GM18499 (cell line): ENCODE measurements at regions not wholly inside any gene's neighbourhood (a gene's known extent, or its start where the extent isn't known, plus 50 kb on each side); places are given as distances from the start of the nearest gene placed in this dataset.
A peak's percentile ranks its signal among the peaks of the same experiment; 100 is the strongest.
"Not testable (repeated sequence)": the region's sequence is repeated elsewhere in the genome, so short reads cannot be mapped to it uniquely, and the experiment has no call there.

Experiments
- ATAC-seq: cut with Tn5 transposase; IDR thresholded peaks from one replicate; pipeline ENCODE4 v1.9.1; 2021; ENCODE audit warnings: moderate number of reproducible peaks; ENCODE audit not compliant: insufficient read depth, unreplicated experiment

DNA sequence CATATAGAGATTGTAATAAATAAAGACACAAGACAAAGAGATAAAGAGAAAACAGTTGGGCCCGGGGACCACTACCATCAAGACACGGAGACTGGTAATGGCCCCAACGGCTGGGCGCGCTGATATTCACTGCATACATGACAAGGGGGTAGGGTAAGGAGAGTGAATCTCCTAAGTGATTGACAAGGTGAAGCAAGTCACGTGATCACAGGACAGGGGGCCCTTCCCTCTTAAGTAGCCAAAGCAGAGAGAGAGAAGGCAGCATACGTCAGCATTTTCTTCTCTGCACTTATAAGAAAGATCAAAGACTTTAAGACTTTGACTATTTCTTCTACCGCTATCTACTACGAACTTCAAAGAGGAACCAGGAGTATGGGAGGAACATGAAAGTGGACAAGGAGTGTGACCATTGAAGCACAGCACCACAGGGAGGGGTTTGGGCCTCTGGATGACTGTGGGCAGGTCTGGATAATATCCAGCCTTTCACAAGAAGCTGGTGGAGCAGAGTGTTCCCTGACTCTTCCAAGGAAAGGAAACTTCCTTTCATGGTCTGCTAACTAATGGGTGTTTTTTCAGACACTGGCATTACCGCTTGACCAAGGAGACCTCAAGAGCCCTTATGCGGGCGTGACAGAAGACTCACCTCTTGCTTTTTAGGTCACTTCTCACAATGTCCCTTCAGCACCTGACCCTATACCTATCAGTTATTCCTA is 75.6 kb downstream of the MRPL39 start:
- not testable (repeated sequence) for ATAC-seq

DNA sequence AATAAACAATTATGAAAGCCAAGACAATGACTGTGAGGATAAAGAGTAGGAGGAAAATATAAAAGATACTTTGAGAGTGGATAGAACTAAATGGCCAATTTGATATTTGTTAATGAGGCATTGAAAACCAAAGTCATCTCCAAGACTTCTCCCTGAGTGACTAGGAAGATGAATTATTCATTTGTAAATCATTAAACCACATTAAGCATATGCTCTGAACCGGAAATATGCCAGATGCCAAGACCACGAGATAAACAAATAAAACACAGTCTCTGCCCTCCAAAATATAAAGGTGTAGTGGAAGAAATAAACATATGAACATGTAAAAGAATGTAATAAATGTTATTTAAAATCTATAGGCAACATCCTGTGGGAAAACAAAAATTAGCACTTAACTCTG is 78.8 kb downstream of the MRPL39 start:
- no peak for ATAC-seq

DNA sequence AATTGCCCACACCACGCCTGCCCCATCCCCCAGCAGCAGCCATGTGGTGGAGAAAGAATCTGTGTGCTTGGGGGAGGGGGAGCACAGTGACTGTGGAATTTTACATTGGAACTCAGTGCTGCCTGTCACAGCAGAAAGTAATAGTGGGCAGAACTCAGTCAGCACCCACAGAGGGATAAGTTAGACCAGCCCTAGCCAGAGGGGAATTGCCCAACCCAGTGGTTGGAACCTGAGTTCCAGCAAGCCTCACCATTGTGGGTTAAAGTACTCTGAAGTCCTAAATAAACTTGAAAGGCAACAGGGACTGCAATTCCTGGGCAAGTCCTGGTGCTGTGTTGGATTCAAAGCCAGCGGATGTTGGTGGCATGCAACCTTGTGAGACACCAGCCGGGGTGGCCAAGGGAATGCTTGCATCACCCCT is 88.8 kb downstream of the MRPL39 start:
- no peak for ATAC-seq

DNA sequence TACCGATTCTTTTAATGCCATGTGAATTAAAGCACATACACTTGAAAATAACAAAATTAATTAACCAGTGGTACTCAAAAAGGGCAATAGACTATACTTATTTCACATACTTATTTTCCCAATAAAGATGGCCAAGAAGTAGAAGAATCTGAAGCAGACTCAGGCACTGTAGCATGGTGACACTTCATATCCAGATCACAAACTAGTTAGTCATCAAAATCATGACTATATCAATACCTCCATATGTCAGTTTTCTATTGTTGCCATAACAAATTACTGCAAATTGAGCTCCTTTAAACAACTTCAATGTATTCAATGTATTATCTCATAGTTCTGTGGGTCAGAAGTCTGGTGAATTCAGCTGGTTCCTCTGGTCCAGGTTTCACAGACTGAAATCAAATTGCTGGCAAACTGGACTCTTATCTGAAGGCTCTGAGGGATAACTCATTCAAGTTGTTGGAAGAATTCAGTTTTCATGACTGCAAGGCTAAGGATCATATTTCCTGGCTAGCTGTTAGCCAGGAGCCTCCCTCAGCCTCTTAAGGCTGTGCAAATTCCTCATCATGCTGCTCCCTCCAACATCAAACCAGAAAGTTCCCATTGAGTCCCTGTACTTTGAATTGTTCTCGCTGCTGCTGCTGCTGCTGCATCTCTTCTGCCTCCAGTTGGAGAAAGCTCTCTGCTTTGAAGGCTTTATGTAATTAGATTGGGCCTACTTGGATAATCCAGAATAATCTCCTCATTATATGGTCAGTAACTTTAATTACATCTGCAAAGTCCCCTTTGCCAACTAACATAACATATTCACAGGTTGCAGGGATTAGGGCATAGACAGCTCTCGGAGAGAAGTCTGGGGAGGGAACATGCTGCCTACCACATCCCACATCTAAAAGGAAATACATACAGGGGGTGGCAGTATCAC is 91.5 kb downstream of the MRPL39 start:
- no peak for ATAC-seq

DNA sequence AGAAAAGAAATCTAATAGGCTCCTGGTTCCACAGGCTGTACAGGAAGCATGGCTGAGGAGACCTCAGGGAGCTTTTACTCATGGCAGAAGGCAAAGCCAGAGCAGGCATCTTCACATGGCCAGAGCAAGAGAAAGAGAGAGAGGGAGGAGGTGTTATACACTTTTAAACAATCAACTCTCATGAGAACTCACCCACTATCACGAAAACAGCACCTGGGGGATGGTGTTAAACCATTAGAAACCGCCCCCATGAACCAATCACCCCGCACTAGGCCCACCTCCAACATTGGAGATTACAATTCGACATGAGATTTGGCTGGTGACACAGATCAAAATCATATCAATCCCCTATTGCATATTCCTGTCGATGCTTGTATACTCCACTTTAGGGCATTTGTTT is 93.5 kb downstream of the MRPL39 start:
- no peak for ATAC-seq

DNA sequence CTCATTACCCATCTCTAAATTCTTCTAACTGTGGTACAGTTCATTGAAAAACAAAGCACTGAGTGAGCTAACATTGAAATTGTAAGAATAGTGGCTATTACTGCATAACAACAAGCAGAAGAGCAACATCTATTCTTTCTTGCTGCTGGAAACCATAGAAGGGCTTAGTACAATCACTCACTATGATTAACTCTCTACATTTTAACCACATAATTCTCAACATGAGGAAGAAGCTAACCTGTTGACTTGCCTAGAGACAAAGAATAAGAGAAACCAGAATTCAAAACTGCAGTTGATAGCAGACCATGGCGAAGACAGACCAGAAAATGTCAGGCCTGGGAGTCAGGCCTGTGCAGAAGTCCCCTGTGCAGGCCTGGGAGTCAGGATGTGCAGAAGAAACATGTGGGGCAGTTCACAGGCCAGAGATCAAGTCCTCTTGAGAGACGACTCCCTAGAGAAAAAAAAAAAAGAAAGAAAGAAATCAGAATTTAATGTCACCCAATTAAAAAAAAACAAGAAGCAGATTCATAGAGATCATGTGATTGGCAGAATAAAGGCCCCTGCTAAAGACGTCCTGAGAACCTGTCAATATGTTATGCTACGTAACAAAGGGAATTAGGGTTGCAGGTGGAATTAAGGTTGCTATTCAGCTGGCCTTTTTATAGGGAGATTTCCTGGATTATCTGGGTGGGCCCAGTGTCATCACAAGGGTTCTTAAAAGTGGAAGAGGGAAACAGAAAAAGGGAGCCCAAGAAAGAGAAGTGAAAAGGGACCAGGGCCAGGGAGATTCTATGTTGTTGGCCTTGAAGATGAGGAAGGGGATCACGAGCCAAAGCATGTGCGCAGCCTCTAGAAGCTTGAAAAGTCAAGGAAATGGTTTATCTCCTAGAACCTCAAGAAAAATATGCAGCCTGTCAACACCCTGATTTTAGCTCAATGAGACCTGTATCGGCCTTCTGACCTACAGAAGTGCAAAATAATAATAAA is 94.9 kb downstream of the MRPL39 start:
- ATAC-seq: no peak

DNA sequence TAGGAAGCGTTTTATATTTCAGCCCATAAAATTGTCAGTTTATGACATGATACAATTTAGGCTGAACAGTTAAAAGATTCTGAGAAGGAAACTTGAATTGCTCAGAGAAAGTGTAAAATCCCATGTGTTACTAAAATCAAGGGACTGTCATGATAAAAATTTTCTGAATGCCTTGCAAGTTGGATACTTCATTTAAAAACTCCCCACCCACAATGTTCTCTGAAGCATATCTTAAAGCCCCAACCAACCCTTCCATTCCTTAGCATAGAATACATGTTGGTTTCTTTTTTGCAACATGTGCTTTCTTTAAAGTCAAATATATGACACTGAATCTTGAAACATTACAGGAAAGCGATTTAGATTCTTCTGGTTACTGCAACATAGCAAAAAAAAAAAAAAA is 97.4 kb downstream of the MRPL39 start:
- peak; percentile 41 for ATAC-seq

DNA sequence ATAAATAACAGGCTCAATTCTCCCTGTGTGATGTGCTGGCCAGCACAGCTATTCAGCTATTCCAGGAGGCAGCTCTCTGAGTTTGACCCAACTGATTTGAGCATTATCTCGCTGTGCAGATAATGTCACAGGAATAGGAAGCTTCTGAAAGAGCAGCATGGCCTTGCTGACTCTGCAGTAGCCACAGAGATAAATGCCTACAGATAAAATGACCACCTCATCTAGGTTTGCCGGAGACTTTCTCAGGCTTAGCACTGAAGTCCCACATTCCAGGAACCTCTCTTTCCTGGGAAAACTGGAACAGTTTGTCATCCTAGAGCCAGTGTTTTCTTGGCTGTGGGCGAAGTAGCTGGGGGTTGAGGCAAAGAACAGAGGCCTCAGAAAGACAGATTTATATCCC is 98.9 kb downstream of the MRPL39 start:
- ATAC-seq: no peak

DNA sequence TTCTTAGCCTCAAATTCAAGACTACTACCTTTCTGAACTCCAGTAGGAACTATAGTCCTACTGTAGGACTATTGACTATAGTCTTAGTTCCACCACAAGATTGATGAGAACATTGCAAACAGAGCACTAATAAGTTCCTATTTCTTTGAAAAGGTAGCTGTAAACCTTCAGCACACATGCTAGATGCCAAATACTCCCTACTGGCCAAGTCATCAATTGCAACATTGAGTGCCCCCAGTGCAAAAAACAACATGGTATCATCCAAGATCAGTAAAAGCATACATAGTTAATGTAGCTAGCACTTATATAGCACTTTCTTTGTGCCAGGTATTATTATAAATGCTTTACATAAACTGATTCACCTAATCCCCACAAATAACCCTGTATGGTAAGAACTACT is 99.8 kb downstream of the MRPL39 start:
- no peak for ATAC-seq

DNA sequence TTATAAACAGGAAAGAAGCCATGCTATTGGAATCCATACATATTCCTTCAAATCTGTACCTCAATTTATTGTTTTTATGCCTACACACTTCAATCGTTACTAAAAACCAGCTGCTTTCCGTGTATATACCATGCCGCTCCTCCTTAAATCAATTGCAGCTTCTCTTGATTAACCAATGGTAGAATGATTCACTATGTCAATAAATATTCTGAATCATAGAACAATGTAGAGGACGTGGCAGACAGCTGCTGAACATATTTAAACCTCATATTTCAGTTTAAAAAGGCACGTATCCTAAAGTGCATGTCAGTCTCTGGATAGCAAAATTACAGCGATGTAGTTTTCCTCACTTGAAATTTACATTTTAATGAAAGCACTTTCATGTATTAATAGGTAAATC is 100.4 kb downstream of the MRPL39 start:
- no peak for ATAC-seq

DNA sequence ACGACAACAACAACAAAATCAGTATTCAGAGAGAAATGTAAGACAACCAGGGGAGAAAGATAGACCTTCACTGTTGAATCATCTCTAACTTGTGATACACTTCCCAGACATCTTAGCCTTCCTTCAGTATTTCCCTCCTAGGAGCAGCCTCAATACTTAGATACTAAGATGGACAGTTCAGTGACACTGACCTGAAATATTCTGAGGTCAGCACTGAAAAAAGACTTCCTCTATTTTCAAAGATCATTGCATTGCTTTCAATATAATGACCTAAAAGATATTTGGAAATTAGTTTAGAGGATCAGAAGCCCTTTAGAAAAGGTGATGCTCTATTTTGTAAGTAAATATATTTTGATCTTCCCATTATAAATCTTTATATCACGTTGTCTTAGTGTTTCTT is 101.0 kb downstream of the MRPL39 start:
- ATAC-seq: no peak

DNA sequence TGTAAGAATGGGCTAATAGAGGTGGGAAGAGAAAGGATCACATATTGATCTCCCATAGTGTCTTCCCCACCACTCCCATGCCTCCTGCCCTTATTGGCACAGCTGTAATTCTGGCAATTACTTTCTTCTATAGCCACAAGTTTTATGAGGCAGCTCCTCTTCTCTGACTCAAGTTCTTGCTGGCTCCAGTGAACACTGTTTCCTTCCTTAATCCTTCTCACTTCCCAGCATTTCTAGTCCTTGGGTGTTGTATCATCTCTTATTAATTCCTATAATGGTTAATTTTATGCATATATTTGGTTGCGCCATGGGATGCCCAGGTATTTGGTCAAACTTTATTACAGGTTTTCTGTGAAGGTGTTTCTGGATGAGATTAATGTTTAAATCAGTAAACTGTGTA is 103.3 kb downstream of the MRPL39 start:
- no peak for ATAC-seq

DNA sequence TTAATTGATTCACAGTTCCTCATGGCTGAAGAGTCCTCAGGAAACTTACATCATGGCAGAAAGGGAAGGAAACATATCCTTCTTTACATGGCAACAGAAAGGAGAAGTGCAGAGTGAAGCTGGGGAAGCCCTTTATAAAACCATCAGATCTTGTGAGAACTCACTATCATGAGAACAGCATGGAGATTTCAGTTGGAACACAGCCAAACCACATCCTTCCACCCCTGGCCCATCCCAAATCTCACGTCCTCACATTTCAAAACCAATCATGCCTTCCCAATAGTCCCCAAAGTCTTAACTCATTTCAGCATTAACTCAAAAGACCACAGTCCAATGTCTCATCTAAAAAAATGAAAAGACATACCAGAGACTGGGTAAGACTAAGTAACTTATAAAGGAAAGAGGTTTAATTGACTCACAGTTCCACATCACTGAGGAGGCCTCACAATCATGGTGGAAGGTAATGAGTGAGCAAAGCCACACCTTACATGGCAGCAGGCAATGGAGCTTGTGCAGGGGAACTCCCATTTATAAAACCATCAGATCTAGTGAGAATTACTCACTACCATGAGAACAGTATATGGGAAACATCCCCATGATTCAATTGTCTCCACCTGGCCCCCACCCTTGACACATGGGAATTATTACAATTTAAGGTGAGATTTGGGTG is 105.2 kb downstream of the MRPL39 start:
- ATAC-seq: peak; percentile 51

DNA sequence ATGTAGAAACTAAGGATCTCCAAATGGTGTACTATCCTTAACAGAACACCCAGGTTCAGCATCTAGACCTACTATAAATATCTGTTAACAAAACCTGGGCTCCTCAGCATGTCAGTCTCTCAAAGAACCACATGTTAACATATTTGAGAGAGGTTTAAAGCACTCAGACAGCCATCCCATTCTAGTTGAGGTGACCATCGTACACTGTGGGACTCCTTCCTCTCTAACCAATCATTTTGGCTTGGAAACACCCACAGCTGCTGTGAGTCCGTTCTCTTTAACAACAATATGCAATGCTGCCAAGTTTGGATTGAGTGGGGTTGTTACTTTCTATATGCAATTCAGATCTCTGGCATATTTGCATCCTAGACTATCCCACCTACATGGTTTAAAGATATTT is 105.8 kb downstream of the MRPL39 start:
- ATAC-seq: no peak

DNA sequence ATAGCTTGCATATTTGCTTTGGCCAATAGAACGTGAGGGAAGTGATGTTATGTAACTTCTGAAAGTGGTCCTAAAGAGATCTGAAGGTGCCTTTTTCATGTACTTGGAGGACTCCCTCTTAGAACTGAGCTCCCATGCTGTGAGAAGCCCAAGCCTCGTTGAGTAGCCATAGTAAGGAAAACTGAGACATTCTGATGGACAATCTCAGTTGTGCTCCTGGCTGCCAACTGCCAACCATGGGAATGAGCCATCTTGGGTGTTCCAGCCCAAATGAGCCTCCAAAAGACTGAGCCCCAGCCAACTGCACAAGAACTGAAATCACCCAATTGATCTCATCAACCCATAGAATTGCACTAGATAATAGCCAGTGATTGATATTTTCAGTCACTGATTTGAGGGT is 106.7 kb downstream of the MRPL39 start:
- no peak for ATAC-seq

DNA sequence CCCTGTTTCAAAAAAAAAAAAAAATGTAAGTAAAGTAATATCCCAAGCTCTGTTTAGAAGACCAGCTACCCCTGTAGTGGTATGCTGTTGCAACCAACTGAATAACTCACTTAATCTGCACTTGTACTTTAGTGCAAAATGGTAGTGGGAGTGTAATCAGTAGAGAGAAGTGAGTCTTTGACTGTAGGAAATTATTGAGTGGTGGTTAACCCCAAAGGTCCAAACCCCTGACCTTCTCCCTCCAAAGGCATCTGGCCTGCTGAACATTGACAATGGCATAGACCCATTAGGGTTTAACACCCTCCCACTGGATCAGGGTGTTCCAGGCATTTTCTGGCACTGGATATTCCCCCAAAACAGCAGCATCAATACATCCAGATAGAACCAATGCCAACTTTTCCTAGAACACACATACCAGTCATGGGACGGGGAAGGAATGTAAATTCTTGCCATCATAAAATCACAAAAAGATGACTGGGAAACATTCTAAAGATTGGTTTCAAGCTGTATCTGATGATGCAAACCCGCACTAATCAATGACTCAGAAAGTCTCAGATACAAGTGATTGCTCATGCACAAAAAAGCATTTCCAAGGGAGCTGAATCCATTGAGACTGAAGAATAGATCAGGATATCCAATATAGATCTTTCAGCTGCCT is 110.3 kb downstream of the MRPL39 start:
- no peak for ATAC-seq

DNA sequence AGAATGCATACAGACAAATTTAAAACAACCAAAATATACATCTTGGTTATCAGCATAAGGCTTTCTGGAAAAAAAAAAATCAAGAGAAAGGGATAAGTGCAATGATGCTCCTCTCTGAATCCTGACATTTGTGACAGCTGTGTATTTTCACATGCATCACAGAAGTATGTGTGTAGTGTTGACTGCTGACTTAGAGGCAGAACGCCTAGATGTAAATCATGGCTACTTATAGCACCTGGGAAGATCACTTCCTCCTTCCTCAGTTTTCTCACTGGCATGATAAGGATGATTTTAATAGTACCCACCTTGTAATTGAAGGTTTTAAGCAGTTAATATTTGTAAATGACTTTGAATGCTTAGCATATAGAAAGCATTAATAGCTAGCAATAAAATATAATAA is 112.5 kb downstream of the MRPL39 start:
- no peak for ATAC-seq

DNA sequence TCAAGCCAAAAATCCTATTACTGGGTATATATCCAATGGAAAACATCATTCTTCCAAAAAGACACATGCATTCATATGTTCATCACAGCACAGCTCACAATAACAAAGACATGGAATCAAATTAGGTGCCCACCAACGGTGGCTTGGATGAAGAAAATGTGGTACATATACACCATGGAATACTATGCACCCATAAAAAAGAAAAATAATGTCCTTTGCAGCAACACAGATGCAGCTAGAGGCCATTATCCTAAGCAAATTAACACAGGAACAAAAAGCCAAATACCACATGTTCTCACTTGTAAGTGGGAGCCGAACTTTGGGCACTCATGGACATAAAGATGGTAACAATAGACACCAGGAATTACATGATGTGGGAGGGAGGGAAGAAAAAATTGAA is 113.6 kb downstream of the MRPL39 start:
- no peak for ATAC-seq

DNA sequence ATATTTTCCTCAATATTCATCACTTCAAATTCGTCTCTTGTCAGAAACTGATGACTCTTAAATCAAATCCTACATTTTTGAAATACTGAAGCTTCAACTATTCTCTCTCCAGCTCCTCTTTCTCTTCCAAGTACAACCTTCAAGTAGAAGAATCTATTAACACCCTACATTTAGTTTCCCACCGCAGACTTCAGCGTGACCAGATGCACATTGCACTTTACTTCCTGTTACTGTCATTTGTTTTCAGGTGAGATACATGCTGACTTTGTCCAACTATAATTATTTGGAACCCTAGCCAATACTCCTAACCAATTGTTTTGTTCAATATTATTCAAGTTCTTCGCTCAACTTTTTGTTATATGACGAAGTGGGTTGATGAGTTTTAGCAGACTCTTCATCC is 116.0 kb downstream of the MRPL39 start:
- no peak for ATAC-seq

DNA sequence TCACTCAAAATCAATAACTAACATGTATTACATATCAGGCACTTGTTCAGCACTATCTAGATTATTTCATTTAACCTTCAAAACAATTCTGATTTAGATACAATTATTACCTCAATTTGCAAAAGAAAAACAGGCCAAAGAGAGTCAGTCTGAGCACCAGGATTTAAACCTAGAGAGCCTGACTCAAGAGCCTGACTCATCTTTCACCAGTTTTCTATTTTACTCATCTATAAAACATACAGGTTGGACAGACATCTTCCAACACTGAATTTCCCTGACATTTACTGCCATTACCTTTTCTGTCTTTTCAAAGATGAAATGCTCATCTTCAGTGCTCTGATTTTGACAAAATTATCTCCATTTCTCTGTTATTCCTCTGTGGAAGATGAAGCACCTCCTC is 116.5 kb downstream of the MRPL39 start:
- no peak for ATAC-seq
